GM12878 (cell line): ENCODE measurements at regions not wholly inside any gene's neighbourhood (a gene's known extent, or its start where the extent isn't known, plus 50 kb on each side); places are given as distances from the start of the nearest gene placed in this dataset.

Experiments used
- CEBPB ChIP-seq, 2 experiments: fragments of 150-350 bp in 1 of 2; IDR thresholded peaks; 2 replicates each; pipeline ENCODE4 v1.6.1; 2012 to 2014; ENCODE audit warnings: low read depth in 2 of 2, low read length in 2 of 2, borderline replicate concordance in 1 of 2, inconsistent platforms in 1 of 2
- CTCF ChIP-seq, 3 experiments: IDR thresholded peaks in 2 of 3; conservative IDR thresholded peaks in 1 of 3; 2 replicates each; pipeline ENCODE4 v1.5.1; 2011; ENCODE audit warnings: low read depth in 3 of 3, low read length in 3 of 3, mild to moderate bottlenecking in 3 of 3, control low read depth in 2 of 3, moderate library complexity in 2 of 3, inconsistent platforms in 1 of 3, mixed read lengths in 1 of 3; ENCODE audit not compliant: control insufficient read depth in 2 of 3, insufficient read depth in 1 of 3; ENCODE audit errors: extremely low read depth in 1 of 3
- EP300 ChIP-seq, 2 experiments: fragments of 150-350 bp in 1 of 2; IDR thresholded peaks; 2 replicates each; pipeline ENCODE4 v1.6.1; 2011 to 2012; ENCODE audit warnings: low read depth in 2 of 2, low read length in 2 of 2, borderline replicate concordance in 1 of 2, improper control_type of control experiment in 1 of 2, inconsistent platforms in 1 of 2; ENCODE audit not compliant: control insufficient read depth in 1 of 2
- MTA3 ChIP-seq: IDR thresholded peaks from 2 replicates; pipeline ENCODE4 v1.6.1; 2012; ENCODE audit warnings: low read length, inconsistent platforms, borderline replicate concordance
- NR2F1 ChIP-seq: fragments of 450-650 bp; conservative IDR thresholded peaks from 2 replicates; pipeline ENCODE4 v1.6.1; 2017; ENCODE audit warnings: mild to moderate bottlenecking
- POLR2A ChIP-seq: IDR thresholded peaks from 2 replicates; pipeline ENCODE4 v1.6.1; 2011; ENCODE audit warnings: low read depth, mild to moderate bottlenecking, low read length
- POLR2AphosphoS5 ChIP-seq: IDR thresholded peaks from 2 replicates; pipeline ENCODE4 v1.6.1; 2011; ENCODE audit warnings: mild to moderate bottlenecking, low read length, inconsistent platforms
- REST ChIP-seq: IDR thresholded peaks from 2 replicates; pipeline ENCODE4 v1.6.1; 2012; ENCODE audit warnings: mild to moderate bottlenecking, low read depth, low read length
- RFX5 ChIP-seq: IDR thresholded peaks from 2 replicates; pipeline ENCODE4 v1.6.1; 2011; ENCODE audit warnings: low read depth, low read length, improper control_type of control experiment
- YY1 ChIP-seq: IDR thresholded peaks from 2 replicates; pipeline ENCODE4 v1.6.1; 2011; ENCODE audit warnings: low read depth, mild to moderate bottlenecking, low read length
- ZZZ3 ChIP-seq: IDR thresholded peaks from 2 replicates; pipeline ENCODE4 v1.6.1; 2011; ENCODE audit warnings: low read depth; ENCODE audit not compliant: control insufficient read depth, insufficient read length

GRCh38 chr6:134508862-134509498 is 191.1 kb upstream of the SGK1 start:
- TF ChIP-seq NR2F1: no peak
- TF ChIP-seq POLR2A: no peak
- TF ChIP-seq ZZZ3: no peak
- no peak for TF ChIP-seq MTA3
- TF ChIP-seq CEBPB (IDR thresholded peaks at IDR 0.05; ENCODE audit: borderline replicate concordance in 1 of 2, low read depth in 2 of 2, low read length in 2 of 2): no peak
- no peak for TF ChIP-seq CTCF (IDR thresholded peaks at IDR 0.05 in 2 of 3, conservative IDR thresholded peaks at IDR 0.05 in 1 of 3; ENCODE audit: control insufficient read depth in 2 of 3, extremely low read depth in 1 of 3, insufficient read depth in 1 of 3, low read depth in 3 of 3, low read length in 3 of 3)
- no peak for TF ChIP-seq RFX5
- TF ChIP-seq POLR2AphosphoS5: no peak
- TF ChIP-seq EP300 (IDR thresholded peaks at IDR 0.05; ENCODE audit: borderline replicate concordance in 1 of 2, control insufficient read depth in 1 of 2, low read depth in 2 of 2, low read length in 2 of 2): no peak
- TF ChIP-seq REST: no peak
- TF ChIP-seq YY1: no peak
